ENCODE measurements at regions not wholly inside any gene's neighbourhood (a gene's known extent, or its start where the extent isn't known, plus 50 kb on each side); places are given as distances from the start of the nearest gene placed in this dataset.
A peak's percentile ranks its signal among the peaks of the same experiment; 100 is the strongest.

DNA sequence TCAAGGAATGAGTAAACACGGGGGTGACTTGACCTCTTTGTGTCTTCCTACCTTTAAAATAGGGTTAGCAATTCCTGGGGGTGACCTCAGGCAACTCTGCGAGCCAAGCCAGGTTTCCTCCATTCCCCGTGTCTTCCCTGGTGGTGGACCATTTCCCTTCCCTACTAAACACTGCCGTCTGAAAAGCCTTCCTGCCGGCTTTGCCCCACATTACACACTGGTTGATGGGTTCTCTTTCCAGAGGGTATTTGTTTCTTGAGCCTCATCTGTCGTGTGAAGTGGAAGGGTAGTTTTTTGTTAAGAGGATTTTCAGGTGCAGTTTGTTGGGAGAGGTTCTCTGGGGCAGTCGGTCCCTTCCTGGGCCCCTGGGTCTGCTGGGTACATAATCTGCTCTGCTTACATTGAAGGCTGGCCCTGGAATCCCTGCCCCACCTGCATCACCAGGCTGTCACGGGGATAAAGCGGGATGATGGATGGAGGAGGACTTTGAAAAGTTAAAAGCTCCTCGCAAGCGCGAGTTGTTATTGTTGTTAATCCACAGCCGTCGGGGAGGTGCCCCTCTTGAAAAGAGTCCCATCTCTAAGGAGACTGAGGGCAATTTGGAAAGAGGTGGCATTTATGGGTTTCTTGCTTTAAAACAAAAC, 175.4 kb upstream of the SPRED2 start:
- Histone ChIP-seq H2BK15ac (ENCODE audit: low read length) (no peak overlapping the region), H2BK20ac (ENCODE audit: low read length) (no peak overlapping the region), H4K5ac (ENCODE audit: insufficient read length, low read depth, low read length) (no peak overlapping the region), H3K79me1 (ENCODE audit: low read depth, low read length) (no peaks in the 10 kb centered on the region), H4K91ac (replicated peaks; ENCODE audit: insufficient read length, low read length) (no peak overlapping the region), H3K4me2 (ENCODE audit: insufficient read depth in 1 of 2, low read depth in 2 of 2, low read length in 2 of 2) (no peak overlapping the region), H3K14ac (ENCODE audit: insufficient read length) (no peak overlapping the region), H3K4me1 (replicated peaks in 1 of 4; ENCODE audit: control insufficient read depth in 3 of 4, insufficient read depth in 4 of 4, low read length in 3 of 4) (peaks cover 2 to 9% (median 6%) of the 10 kb centered on the region in 4 experiments; a peak in 3 of 7 replicates), H3K27me3 (replicated peaks in 1 of 4; ENCODE audit: control insufficient read depth in 3 of 4, extremely low read depth in 1 of 4, insufficient read depth in 3 of 4, low read length in 3 of 4) (no peaks in the 10 kb centered on the region), H3K9me3 (ENCODE audit: insufficient read depth in 2 of 2, low read depth in 1 of 2, low read length in 1 of 2) (no peaks in the 10 kb centered on the region), H3K23ac (ENCODE audit: insufficient read length) (no peak overlapping the region), H3K56ac (replicated peaks; ENCODE audit: insufficient read length, low read depth, low read length) (no peak overlapping the region), H3K4ac (replicated peaks; ENCODE audit: insufficient read length, low read depth, low read length) (no peak overlapping the region), H3K36me3 (ENCODE audit: control insufficient read depth in 2 of 4, insufficient read depth in 4 of 4, low read length in 3 of 4) (no peaks in the 10 kb centered on the region), H3K79me2 (ENCODE audit: control insufficient read depth in 1 of 2, insufficient read depth in 2 of 2, low read length in 2 of 2) (no peaks in the 10 kb centered on the region), H2BK120ac (replicated peaks; ENCODE audit: low read depth, low read length) (no peak overlapping the region), H4K20me1 (replicated peaks in 1 of 2; ENCODE audit: control insufficient read depth in 1 of 2, insufficient read depth in 2 of 2, low read length in 2 of 2) (no peaks in the 10 kb centered on the region), H3K4me3 (ENCODE audit: extremely low read depth in 1 of 4, insufficient read depth in 2 of 4, low read depth in 3 of 4, low read length in 4 of 4) (no peak overlapping the region), H3K23me2 (ENCODE audit: low read depth, low read length) (no peaks in the 10 kb centered on the region), H2BK12ac (ENCODE audit: low read depth, low read length) (no peak overlapping the region), H2BK5ac (ENCODE audit: low read depth, low read length) (no peak overlapping the region), H2AK5ac (ENCODE audit: low read depth, low read length) (no peak overlapping the region), H4K8ac (ENCODE audit: extremely low read depth, insufficient read depth, low read length) (no peak overlapping the region), H3K18ac (ENCODE audit: extremely low read depth, low read length) (no peak overlapping the region), H2AFZ (ENCODE audit: low read length) (0 out of 2 replicates have a peak overlapping the region, but pooled peaks have one; percentile 24), H3K27ac (ENCODE audit: low read depth, low read length) (no peak overlapping the region), H3K9ac (replicated peaks in 1 of 4; ENCODE audit: extremely low read depth in 1 of 4, low read depth in 3 of 4, low read length in 3 of 4) (no peak overlapping the region)
- FAIRE-seq, result no peak
- 79% methylated on average over 14 of the region's 14 CpGs; no CpG with 5 or more reads in 1 of the 2 experiments for WGBS, 2 experiments (ENCODE audit: extremely low coverage in 1 of 2, insufficient coverage in 1 of 2, insufficient read length in 1 of 2, insufficient replicate concordance in 2 of 2, low coverage in 1 of 2, low lambda C conversion rate in 2 of 2, missing lambda C conversion rate in 1 of 2)
- DNase-seq (ENCODE audit: low read depth in 1 of 2, low spot score in 2 of 2), result peak in 1 of 2 experiments; percentile 44
- POLR2A ChIA-PET (ENCODE audit: partially characterized antibody), result no interaction called here
- CTCF ChIA-PET (ENCODE audit: partially characterized antibody), result no interaction called here
- TF ChIP-seq POU5F1 (IDR thresholded peaks at IDR 0.05; ENCODE audit: low read depth, low read length), result no peak
- no peak for TF ChIP-seq ZNF274 (IDR thresholded peaks at IDR 0.05; ENCODE audit: borderline replicate concordance, extremely low read depth, low read length)
- TF ChIP-seq NANOG (IDR thresholded peaks at IDR 0.05; ENCODE audit: insufficient read depth, low read depth, low read length, poor library complexity, severe bottlenecking), result no peak
- no peak for TF ChIP-seq EZH2 (IDR thresholded peaks at IDR 0.05; ENCODE audit: low read depth, low read length, severe bottlenecking)
- no peak for TF ChIP-seq SP2 (IDR thresholded peaks at IDR 0.05; ENCODE audit: low read length)
